ENCODE measurements at regions not wholly inside any gene's neighbourhood (a gene's known extent, or its start where the extent isn't known, plus 50 kb on each side); places are given as distances from the start of the nearest gene placed in this dataset.

GRCh38 chr20:51959066-51959542, 156.8 kb upstream of the SALL4 start:
- H3K4me2 ChIP-seq (ENCODE audit: low read length): no peak overlapping the region

DNA sequence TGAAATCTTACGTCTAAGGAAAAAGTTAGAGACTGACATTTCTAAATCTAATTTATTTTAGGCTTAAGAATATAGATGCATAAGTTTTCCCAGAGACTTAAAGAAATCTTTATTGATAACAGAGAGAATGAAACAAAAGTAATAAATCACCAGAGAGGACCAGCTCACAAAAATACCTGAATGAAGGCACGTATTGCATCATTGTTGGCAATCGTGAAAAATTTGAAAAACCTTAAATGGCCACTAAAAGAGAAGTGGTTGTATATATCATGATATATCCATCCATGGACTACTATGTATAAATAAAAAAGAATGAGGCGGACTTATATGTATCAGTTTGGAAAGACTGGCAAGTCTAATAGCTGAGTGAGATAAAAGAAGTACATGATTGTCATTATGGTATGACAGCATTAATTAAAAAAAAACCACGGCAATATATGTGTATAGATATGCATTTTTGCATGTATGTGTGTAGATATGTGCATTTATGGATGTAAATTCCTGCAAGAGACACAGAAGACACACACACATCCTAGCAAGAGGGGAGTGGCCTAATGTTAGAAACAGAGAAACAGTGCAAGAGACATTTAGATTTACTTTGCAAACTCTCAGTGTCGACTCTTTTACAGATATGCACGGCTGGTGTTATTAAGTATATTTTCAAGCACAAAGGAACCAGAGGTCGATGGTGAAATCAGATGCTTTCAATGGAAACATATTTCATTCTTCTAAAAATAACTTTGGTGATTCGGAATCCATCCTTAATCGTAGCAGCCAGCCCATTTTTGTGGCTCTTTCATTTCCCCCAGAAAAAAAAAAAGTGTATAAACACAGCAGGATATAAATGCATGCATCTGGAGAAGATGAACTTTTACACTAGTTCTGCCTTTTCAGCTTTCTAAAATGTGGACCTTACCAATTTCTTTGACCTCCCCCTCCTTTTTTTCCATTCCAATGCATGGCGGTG, 156.1 kb upstream of the SALL4 start:
- Histone ChIP-seq H3K4me3 (ENCODE audit: low read depth, low read length, poor library complexity, severe bottlenecking) (no peak overlapping the region), H3K36me3 (ENCODE audit: insufficient read depth, low read length) (no peaks in the 10 kb centered on the region), H3K9me2 (ENCODE audit: low read depth, low read length) (no peaks in the 10 kb centered on the region), H3F3A (ENCODE audit: insufficient read depth, low read length) (no peaks in the 10 kb centered on the region), H3K4me1 (ENCODE audit: insufficient read depth, low read length, severe bottlenecking) (no peaks in the 10 kb centered on the region), H3K9ac (ENCODE audit: low read length) (no peak overlapping the region), H3K9me3 (ENCODE audit: low read length) (no peaks in the 10 kb centered on the region), H3K27ac (ENCODE audit: low read depth, low read length, poor library complexity, severe bottlenecking) (no peak overlapping the region), H2AFZ (ENCODE audit: low read length) (no peak overlapping the region), H3K27me3 (ENCODE audit: insufficient read depth, low read length) (0 out of 2 replicates have a peak, but pooled peaks cover 3% of the 10 kb centered on the region), H3K4me2 (ENCODE audit: low read length) (no peak overlapping the region), H3K79me2 (ENCODE audit: insufficient read depth, low read length) (no peaks in the 10 kb centered on the region), H4K20me1 (ENCODE audit: insufficient read depth, low read length) (no peaks in the 10 kb centered on the region)
- no peak for TF ChIP-seq CTCF (IDR thresholded peaks at IDR 0.05; ENCODE audit: low read length)
- TF ChIP-seq EZH2 (IDR thresholded peaks at IDR 0.05; ENCODE audit: borderline replicate concordance, low read length): no peak

More at GRCh38 chr20:51959066-51959542, 156.8 kb upstream of the SALL4 start:
- Histone ChIP-seq H3K27me3 (ENCODE audit: insufficient read depth, low read length) (0 out of 2 replicates have a peak, but pooled peaks cover 3% of the 10 kb centered on the region), H2AFZ (ENCODE audit: low read length) (no peak overlapping the region), H3F3A (ENCODE audit: insufficient read depth, low read length) (no peaks in the 10 kb centered on the region), H4K20me1 (ENCODE audit: insufficient read depth, low read length) (no peaks in the 10 kb centered on the region), H3K4me1 (ENCODE audit: insufficient read depth, low read length, severe bottlenecking) (no peaks in the 10 kb centered on the region), H3K4me3 (ENCODE audit: low read depth, low read length, poor library complexity, severe bottlenecking) (no peak overlapping the region), H3K79me2 (ENCODE audit: insufficient read depth, low read length) (no peaks in the 10 kb centered on the region), H3K9ac (ENCODE audit: low read length) (no peak overlapping the region), H3K27ac (ENCODE audit: low read depth, low read length, poor library complexity, severe bottlenecking) (no peak overlapping the region), H3K9me2 (ENCODE audit: low read depth, low read length) (no peaks in the 10 kb centered on the region), H3K36me3 (ENCODE audit: insufficient read depth, low read length) (no peaks in the 10 kb centered on the region), H3K9me3 (ENCODE audit: low read length) (no peaks in the 10 kb centered on the region)
- no peak for TF ChIP-seq EZH2 (IDR thresholded peaks at IDR 0.05; ENCODE audit: borderline replicate concordance, low read length)
- no peak for TF ChIP-seq CTCF (IDR thresholded peaks at IDR 0.05; ENCODE audit: low read length)

DNA sequence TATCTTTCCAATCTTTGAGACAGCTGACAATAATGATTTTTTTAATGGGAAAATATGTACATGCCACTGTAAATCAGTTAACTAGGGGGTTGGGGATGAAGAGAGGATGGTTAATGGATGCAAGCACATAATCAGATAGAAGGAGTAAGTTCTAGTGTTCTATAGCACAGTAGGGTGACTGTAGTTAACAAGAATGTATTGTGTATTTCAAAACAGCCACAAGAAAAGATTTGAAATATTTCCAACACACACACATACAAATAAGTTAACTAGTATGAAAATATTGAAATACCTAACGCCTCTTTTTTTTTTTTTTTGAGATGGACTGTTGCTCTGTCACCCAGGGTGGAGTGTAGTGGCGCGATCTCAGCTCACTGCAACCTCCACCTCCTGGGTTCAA, 153.4 kb upstream of the SALL4 start:
- no peak overlapping the region for H3K4me2 ChIP-seq (ENCODE audit: low read length)
- H2AFZ ChIP-seq (ENCODE audit: low read length): no peak overlapping the region
- no peak overlapping the region for H3K4me3 ChIP-seq (ENCODE audit: low read depth, low read length, poor library complexity, severe bottlenecking)
- no peaks in the 10 kb centered on the region for H3K9me2 ChIP-seq (ENCODE audit: low read depth, low read length)
- H3K9me3 ChIP-seq (ENCODE audit: low read length): no peaks in the 10 kb centered on the region
- TF ChIP-seq EZH2 (IDR thresholded peaks at IDR 0.05; ENCODE audit: borderline replicate concordance, low read length) (no peak), CTCF (IDR thresholded peaks at IDR 0.05; ENCODE audit: low read length) (no peak)
- no peaks in the 10 kb centered on the region for H3K36me3 ChIP-seq (ENCODE audit: insufficient read depth, low read length)
- H3K9ac ChIP-seq (ENCODE audit: low read length): no peak overlapping the region
- H3K27me3 ChIP-seq (ENCODE audit: insufficient read depth, low read length): 0 out of 2 replicates have a peak, but pooled peaks cover 3% of the 10 kb centered on the region
- no peaks in the 10 kb centered on the region for H3K79me2 ChIP-seq (ENCODE audit: insufficient read depth, low read length)
- no peak overlapping the region for H3K27ac ChIP-seq (ENCODE audit: low read depth, low read length, poor library complexity, severe bottlenecking)
- no peaks in the 10 kb centered on the region for H4K20me1 ChIP-seq (ENCODE audit: insufficient read depth, low read length)
- no peaks in the 10 kb centered on the region for H3K4me1 ChIP-seq (ENCODE audit: insufficient read depth, low read length, severe bottlenecking)
- no peaks in the 10 kb centered on the region for H3F3A ChIP-seq (ENCODE audit: insufficient read depth, low read length)

All from OCI-LY1 (cell line).